VCaP (cell line): ENCODE measurements at regions not wholly inside any gene's neighbourhood (a gene's known extent, or its start where the extent isn't known, plus 50 kb on each side); places are given as distances from the start of the nearest gene placed in this dataset.

Source experiments
- H3K27ac ChIP-seq: fragments of 450-650 bp; 2 replicates; pipeline ENCODE4 v1.5.1; 2017
- TF ChIP-seq, protein P1 (sequence below): fragments of 450-650 bp; conservative IDR thresholded peaks from 2 replicates; pipeline ENCODE4 v1.5.1; 2017; ENCODE audit warnings: mild to moderate bottlenecking, moderate library complexity

DNA sequence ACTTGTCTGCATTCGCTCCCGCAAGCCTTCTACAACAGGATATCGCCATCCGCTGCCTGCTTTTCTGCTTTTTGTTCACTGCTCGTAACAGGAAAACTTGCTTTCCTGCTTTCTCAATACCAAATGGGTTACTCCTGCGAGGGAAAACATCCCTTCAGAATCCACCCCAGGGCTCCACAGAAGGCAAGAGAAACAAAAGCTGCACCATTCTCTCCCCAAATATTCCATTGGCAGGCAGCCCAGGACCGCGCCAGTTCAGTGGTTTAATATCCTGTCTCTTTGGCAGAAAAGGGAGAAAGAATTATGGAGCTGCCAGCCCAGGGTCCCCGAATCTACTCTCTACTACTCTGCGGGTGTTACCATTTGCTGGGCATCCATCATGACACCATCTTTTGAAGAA lies 84.7 kb upstream of the DOCK9 start:
- TF ChIP-seq, protein P1, sequence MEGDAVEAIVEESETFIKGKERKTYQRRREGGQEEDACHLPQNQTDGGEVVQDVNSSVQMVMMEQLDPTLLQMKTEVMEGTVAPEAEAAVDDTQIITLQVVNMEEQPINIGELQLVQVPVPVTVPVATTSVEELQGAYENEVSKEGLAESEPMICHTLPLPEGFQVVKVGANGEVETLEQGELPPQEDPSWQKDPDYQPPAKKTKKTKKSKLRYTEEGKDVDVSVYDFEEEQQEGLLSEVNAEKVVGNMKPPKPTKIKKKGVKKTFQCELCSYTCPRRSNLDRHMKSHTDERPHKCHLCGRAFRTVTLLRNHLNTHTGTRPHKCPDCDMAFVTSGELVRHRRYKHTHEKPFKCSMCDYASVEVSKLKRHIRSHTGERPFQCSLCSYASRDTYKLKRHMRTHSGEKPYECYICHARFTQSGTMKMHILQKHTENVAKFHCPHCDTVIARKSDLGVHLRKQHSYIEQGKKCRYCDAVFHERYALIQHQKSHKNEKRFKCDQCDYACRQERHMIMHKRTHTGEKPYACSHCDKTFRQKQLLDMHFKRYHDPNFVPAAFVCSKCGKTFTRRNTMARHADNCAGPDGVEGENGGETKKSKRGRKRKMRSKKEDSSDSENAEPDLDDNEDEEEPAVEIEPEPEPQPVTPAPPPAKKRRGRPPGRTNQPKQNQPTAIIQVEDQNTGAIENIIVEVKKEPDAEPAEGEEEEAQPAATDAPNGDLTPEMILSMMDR = no peak
- peak overlapping the region; percentile 29 for H3K27ac ChIP-seq

DNA sequence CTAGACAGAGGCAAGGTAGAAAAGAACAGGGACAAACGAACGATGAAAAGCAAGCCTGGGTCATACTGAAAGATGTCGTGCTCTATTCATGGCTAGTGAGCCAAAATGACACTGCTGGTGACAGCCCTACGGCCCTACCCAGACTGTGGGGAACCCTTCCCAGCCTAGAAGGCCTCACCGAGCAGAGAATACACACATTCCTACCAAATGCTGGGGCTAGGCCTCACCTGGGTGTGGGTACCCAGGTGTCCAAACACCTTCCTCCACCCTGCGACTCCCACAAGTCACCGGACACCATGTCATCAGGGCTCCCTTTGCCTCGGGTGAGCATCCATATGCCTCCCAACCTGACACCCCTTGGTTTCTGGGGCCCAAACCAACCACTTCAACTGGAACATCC lies 85.3 kb upstream of the DOCK9 start:
- TF ChIP-seq, protein P1 = no peak
- H3K27ac ChIP-seq = peak overlapping the region; percentile 29

DNA sequence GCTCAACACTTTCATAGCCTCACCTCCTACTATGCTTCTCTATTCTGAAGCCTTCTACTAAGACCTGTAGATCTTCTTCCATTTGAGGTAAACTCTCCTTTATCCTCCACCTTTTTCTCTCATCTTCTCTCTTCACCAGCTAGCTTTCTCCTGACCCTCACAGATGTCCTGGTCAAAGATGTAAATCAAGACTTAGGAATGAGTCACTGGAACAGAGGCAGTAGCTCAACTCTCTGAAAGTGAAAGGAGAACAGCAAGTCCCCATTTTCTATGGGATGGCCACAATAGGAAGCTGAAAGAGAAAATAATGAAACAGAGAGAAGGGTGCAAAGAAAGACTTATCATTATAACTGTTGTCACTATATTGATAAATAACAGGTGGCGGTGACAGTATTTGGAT lies 86.1 kb upstream of the DOCK9 start:
- TF ChIP-seq, protein P1 = no peak

DNA sequence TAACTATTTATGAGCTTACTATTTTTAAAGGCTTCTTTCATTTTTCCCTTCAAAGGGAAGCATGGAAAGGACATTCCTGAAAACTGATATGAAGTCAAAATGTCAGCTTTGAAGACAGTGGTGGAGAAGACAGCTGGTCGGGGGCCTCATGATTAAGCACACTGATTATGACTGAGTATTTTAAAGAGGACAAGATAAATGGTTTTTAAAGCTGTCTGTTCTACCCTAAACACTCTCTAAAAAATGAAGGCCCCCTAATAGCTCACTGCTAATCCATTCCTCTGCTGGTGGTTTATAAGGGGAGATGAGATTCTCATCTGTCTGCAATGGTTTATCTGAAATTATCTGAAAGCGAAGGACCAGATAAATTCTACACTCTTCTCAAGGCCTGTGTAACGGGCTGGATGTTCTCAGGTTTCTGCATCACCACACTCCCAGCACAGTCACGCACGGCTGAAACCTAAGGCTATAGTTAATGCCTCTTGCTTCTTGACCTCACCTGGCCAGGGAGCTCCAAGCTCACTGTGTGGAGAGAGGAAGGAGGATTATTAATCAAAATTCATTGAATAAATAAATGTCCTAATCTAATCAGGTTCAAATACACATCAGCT lies 86.9 kb upstream of the DOCK9 start:
- H3K27ac ChIP-seq = no peak overlapping the region
- TF ChIP-seq, protein P1 = no peak

More for the DNA sequence above, 86.1 kb upstream of the DOCK9 start:
- H3K27ac ChIP-seq = no peak overlapping the region

DNA sequence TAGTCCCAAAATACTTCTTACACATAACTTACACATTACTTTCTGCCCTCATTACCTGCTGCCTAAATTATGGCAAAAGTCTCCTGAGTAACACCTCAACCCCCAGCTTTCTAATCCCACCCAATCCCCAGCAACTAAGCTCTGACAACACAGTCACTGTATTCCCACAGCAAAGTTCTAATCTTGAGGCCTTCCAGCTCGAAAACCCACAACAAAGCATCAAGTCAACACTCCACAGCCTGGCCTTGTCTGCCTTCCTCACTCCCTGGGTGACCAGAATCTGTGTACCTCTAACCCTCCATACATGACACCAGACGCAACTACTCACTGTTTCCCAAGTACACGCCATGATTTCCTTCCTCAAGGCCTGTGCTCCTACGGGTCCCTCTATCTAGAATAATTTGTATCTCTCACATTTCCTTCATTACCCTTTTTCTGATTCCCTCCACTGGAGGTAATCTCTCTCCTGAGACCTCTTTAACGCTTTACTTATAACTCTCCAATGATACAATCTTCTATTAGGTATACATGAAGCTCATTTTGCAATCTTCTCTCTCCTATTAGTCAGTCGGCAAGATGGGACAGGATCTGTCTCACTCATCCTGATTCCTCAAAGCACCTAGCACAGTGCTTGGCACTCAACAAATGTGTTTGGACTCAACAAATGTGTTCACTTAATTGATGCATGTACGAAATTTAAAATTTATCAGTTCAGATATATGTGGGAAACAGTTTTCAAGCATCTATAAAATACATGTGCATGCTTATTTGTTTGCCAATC lies 87.6 kb upstream of the DOCK9 start:
- TF ChIP-seq, protein P1 = no peak
- no peak overlapping the region for H3K27ac ChIP-seq

DNA sequence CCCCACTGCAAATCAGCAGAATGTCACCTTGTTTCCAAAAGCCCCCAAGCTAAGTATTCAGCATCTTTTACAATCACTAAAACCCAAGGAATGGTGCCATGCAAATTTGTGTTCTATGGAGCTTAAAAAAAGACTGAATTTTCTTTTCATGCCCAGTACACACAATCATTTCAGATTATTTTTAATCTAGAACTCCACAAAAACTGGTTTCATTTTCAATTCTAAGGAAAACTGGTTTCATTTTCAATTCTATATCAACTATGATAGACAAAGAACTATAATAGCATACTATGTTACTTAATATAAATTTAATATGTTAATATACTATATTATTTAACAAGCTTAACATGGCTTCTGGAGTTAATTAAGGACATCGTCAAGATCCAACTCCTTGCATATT lies 88.4 kb upstream of the DOCK9 start:
- TF ChIP-seq, protein P1 = no peak
- no peak overlapping the region for H3K27ac ChIP-seq

DNA sequence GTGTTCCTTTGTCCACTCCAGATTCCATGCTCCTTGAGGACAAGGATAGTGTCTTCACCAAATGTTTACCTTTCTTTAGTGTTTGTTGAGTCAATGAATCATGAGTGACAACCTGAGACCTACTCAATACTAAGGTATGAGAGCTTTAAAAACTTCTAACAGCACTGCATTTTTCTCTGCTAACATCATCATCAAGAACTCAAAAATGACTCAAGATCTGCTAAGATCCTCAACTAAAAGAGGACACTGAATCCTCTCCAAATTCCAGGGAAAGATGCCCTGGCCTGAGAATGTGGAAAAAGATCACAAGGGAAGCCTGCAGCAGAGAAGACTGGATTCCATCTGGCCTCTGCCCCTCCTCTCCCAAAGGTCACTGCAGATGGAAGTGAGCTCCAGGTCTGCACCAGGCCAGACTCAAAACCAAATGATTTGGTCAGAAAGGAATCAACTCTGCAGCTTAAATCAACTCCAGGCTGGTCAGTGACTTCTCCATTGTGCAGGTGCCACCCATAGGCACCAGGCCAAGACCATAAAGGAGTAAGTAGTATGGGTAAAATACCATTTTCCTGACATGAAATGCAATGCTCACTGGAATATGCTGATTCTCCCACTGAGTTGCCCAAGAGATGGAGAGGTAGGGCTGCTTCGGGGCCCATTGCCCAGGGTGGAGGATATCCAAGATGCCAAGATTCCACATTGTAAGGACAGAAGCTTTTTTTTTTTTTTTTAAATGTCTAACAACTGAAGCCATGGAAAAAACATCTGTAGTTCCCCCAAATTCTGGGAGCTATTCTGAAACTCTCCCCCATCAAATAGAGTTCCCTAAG lies 89.5 kb upstream of the DOCK9 start:
- no peak overlapping the region for H3K27ac ChIP-seq
- TF ChIP-seq, protein P1 = no peak
